Activated naive CD4-positive, alpha-beta T cell treated with anti-CD3 and anti-CD28 coated beads, Interleukin-2, amount 50 U/mL, for 16 hours (primary cell): ENCODE measurements at regions not wholly inside any gene's neighbourhood (a gene's known extent, or its start where the extent isn't known, plus 50 kb on each side); places are given as distances from the start of the nearest gene placed in this dataset.
"Not testable (repeated sequence)": the region's sequence is repeated elsewhere in the genome, so short reads cannot be mapped to it uniquely, and the experiment has no call there.

Source experiments
- DNase-seq: peaks from one replicate; pipeline ENCODE4 v3.0.0-alpha.2; 2020

- DNase-seq: no peak
These were observed 170.0 kb upstream of the MKLN1 start for GRCh38 chr7:131157530-131158243.

DNA sequence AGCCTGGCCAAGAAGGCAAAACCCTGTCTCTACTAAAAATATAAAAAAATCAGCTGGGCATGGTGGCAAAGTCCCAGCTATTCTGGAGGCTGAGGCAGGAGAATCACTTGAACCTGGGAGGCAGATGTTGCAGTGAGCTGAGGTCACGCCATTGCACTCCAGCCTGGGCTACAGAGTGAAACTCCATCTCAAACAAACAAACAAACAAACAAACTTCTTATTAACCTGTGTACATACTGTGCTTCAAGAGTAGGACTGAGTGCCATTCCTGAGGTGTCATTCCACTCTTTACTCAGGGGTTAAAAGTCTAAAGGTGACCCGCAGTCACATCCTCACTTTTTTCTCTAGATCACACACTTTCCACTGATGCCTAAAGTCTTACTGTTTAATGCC, 169.4 kb upstream of the MKLN1 start:
- not testable (repeated sequence) for DNase-seq

- no peak for DNase-seq
These were observed 167.7 kb upstream of the MKLN1 start for GRCh38 chr7:131159961-131160361.

DNA sequence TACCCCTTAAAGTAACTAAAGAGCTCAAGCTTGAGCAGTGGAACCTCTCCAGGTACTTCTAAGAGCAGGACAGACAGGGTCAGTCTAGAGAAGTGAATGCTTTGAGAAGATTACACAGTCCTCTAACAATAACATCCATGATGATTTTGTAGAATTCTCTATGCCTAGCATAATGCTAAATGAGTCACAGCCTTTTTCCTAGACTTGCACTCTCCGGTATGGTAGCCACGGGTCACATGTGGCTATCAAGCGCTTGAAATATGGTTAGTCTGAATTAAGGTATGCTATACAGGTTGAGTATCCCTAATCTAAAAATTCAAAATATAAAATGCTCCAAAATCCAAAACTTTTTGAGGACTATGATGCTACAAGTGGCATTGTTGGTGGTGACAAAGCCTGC, 166.6 kb upstream of the MKLN1 start:
- no peak for DNase-seq

- no peak for DNase-seq
These were observed 163.4 kb upstream of the MKLN1 start for GRCh38 chr7:131164025-131164925.

DNA sequence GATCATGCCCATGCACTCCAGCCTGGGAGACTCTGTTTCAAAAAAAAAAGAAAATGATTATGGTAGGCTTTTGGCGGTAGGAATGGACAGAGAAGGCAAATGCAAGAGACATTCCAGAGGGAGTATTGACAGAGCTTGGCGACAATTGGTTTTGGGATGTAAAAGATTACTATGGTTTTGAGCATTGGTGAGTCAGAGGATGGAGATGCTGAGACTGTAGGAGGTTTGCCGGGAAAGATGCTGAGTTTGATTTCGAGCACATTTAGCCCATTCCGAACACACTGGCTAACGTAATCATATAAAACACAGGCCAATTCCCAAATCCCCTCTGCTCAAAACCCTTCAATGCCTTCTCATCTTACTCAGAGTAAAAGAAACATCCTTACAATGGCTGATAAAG, 161.6 kb upstream of the MKLN1 start:
- DNase-seq: no peak

DNA sequence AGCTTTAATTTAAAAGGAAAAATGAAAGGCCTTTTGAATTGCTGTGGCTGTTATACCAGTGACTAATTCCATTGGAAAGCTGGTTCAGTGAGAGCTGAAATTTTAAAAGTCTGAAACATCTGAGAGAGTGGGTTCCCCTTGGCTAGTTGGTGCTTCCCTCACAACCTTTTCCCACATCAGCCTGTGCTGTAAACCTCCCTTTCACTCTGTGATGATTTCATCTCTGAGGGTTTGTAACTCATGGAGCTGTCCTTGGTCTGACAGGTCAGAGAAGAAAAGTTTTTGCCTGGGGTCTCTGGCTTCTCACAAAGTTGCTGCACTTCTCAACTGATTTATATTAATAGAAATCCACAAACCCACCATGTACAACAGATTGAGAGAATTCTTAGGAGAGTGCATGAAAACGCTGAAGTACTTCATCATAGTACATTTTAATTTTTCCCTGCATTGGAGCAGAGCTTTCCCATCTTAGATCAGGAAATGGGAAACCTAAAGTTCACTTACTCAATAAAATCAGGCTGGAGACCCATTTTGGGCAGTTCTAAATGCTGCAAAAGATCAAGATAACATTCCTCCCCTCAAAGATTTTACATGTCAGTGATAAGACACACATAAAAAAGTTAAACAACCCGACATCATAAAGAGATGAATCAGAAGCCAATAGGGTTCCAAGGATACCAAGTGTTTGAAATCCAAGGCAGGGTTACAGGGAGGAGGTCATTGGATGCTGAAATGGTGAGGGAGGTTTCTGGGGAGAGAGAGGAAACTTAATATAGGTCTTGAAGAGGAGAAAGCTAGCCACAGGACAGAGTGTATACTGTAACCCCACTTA, 157.0 kb upstream of the MKLN1 start:
- no peak for DNase-seq

DNA sequence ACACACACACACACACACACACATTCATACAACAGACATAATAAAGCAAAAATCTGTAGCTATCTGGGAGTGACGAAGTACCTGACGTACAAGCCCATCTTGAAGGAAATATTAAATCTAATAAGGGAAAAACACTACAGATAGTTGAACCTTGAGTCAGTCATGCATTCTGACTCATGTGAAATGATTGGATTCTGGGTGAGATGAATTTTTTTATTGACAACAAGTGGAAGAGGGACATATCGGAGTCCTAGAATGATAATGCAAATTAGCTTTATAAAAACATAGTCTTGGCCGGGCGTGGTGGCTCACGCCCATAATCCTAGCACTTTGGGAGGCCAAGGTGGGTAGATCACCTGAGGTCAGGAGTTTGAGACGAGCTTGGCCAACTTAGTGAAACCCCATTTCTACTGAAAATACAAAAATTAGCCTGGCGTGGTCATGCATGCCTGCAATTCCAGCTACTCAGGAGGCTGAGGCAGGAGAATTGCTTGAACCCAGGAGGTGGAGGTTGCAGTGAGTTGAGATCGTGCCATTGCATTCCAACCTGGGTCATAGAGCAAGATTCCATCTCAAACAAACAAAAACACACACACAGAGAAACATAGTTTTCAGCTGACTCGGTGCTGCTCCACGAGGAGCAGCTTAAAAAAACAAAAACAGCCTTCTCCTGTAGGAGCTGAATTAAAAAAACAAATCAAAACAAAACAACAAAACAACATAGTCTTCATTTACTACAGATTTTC, 154.4 kb upstream of the MKLN1 start:
- DNase-seq: no peak

GRCh38 chr7:131174391-131174790, 153.3 kb upstream of the MKLN1 start:
- DNase-seq: no peak

DNA sequence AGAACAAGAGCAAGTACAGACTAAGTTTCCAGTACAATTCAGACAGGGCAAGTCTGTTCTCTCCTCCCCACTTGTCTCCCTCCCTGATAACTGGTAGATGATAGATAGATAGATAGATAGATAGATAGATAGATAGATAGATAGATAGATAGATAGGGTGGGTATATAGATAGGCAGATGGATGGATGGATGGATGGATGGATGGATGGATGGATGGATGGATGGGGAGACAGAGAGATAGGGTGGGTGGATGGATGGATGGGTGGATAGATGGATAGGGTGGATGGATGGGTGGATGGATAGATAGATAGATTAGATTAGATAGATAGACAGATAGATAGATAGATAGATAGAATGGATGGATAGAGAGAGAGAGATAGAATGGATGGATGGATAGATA, 152.8 kb upstream of the MKLN1 start:
- DNase-seq: no peak

- DNase-seq: no peak
These were observed 145.1 kb upstream of the MKLN1 start for GRCh38 chr7:131182446-131183058.

DNA sequence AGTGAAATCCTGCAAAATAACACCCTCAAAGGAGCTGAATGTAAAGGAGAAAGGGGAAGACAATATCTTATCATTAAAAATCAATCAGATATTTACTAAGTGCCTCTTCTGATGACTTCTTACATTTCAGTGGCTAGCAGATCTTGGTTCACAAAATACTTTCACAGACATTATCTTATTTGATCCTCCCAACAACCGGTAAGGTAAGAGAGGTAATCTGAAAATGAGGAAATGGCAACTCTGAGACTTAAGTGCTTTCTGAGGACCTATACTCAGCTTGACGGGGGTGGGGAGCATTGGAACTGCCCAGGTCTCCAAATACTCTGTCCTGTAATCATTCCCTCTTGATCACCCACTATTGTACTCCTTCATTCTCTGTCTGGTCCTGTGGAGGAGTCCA, 144.6 kb upstream of the MKLN1 start:
- no peak for DNase-seq

DNA sequence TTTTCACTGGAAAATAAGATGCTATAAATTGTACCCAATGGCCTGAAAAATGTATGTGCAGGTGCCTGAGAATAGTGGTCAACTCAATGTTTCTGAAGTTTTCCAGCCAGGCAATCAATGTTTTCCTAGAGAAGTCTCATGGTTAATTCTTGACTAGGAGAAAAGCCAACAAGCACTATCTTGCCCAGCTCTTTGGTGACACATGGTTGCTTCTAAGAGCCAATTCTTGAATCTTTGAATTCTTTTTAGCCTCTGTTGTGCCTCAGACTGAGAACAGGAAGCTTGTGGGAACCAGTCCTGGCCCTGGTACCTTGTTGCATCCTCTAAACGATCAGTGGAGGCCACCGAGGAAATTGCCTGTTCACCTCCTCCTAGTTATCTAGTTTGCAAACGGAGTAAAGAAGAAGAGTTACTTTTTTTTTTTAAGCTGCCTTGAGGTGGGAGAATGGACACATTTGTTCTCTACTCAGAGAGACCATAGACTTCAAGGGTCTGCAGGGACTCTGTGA, 144.0 kb upstream of the MKLN1 start:
- no peak for DNase-seq

- no peak for DNase-seq
These were observed 140.9 kb upstream of the MKLN1 start for GRCh38 chr7:131186816-131187215.

DNA sequence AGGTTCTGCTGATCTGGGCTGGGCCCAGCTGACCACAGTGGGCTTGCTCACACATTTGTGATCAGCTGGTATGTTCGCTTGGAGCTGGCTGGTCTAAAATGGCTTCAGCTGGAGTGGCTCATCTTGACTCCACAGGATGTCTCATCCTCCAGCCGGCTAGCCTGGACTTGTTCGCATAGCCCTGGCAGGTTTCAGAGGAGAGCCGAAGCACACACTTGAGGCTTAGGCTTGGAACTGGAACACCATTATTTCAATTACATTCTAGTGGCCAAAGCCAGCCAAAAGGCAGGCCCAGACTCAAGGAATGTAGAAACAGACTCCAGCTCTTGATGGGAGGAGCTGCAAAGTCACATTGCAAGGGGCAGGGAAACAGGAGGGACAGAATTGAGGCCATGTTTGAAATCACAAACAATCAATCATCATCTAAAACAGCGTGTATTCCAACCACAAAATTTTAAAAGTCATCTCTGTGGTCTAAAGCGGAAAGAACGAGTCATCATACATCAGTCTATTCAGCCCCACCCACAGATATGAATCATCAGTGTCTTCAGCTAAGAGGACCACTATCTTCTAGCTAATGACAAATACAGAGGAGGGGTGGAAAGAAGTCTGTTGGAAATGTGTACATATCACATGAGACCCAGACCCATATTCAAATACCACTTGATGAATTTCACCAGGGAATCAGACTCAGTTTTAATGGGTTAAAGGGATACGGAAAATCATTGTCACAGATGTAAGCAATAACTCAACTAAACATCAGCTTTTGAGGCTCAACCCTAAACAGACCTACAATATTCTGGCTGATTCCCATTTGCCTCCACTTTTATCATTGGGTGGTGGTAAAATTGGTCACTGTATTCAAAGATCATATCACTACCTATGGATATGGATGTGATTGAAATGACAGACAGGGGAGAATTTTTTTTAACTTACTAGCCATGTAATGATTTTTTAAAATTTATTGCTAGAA, 139.0 kb upstream of the MKLN1 start:
- DNase-seq: peak; percentile 48

DNA sequence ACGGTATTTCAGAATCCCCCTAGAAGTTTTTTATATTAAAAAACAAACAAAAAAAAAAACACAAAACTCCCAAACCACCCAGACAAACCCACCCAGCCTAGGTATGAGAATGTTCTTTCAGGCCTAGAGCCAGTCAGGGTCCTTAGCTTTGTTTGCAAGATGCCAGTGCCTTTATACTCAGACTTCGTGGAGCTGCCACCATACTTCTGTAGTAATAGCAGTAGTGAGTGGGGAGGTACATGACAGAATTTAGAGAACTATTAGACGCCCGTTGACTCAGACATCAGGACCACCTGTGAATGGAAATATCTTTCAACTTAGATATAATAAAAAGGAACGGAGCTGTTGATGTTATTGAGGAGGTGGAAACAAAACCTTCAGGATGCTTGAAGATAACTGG, 138.2 kb upstream of the MKLN1 start:
- peak; percentile 21 for DNase-seq

- no peak for DNase-seq
These were observed 137.5 kb upstream of the MKLN1 start for GRCh38 chr7:131190146-131190545.

GRCh38 chr7:131190581-131190980, 137.1 kb upstream of the MKLN1 start:
- DNase-seq: no peak

GRCh38 chr7:131194070-131194865, 133.4 kb upstream of the MKLN1 start:
- DNase-seq: no peak

GRCh38 chr7:131196803-131197202, 130.9 kb upstream of the MKLN1 start:
- no peak for DNase-seq
